SK-N-SH treated with all-trans-retinoic acid at 6 μM for 48 hours (cell line): ENCODE measurements at regions not wholly inside any gene's neighbourhood (a gene's known extent, or its start where the extent isn't known, plus 50 kb on each side); places are given as distances from the start of the nearest gene placed in this dataset.

ENCODE experiments used
- ATAC-seq: fragments of 200-7000 bp; cut with Tn5 transposase; 3 replicates; pipeline ENCODE4 v1.9.1; 2020; ENCODE audit warnings: mild to moderate bottlenecking, moderate library complexity
- ARNTL ChIP-seq: fragments of 450-650 bp; formaldehyde crosslinking; IDR thresholded peaks from 2 replicates; pipeline ENCODE4 v1.5.0; 2020; ENCODE audit warnings: low read depth, mild to moderate bottlenecking, moderate library complexity, borderline replicate concordance
- BACH2 ChIP-seq: fragments of 250-450 bp; sonication (Bioruptor Pico); IDR thresholded peaks from 2 replicates; pipeline ENCODE4 v1.9.0; 2021; ENCODE audit warnings: mild to moderate bottlenecking, borderline replicate concordance
- CREB5 ChIP-seq: fragments of 250-450 bp; sonication (Bioruptor Pico); IDR thresholded peaks from 2 replicates; pipeline ENCODE4 v1.5.1; 2020; ENCODE audit warnings: low read depth, mild to moderate bottlenecking, moderate library complexity
- CSDC2 ChIP-seq: fragments of 250-450 bp; sonication (Bioruptor Pico); IDR thresholded peaks from 2 replicates; pipeline ENCODE4 v1.5.0; 2020; ENCODE audit warnings: mild to moderate bottlenecking, moderate library complexity
- ESRRG ChIP-seq: fragments of 250-450 bp; sonication (Bioruptor Pico); IDR thresholded peaks from 2 replicates; pipeline ENCODE4 v1.6.1; 2021; ENCODE audit warnings: mild to moderate bottlenecking
- GLIS3 ChIP-seq: fragments of 250-450 bp; sonication (Bioruptor Pico); IDR thresholded peaks from 2 replicates; pipeline ENCODE4 v1.5.0; 2020; ENCODE audit warnings: mild to moderate bottlenecking, moderate library complexity
- ISL1 ChIP-seq: fragments of 250-450 bp; sonication (Bioruptor Pico); IDR thresholded peaks from 2 replicates; pipeline ENCODE4 v2.1.2; 2022; ENCODE audit warnings: mild to moderate bottlenecking, moderate library complexity
- OSR1 ChIP-seq: fragments of 250-450 bp; sonication (Bioruptor Pico); IDR thresholded peaks from 2 replicates; pipeline ENCODE4 v1.8.0; 2022; ENCODE audit warnings: moderate library complexity, mild to moderate bottlenecking, inconsistent platforms
- PATZ1 ChIP-seq: fragments of 250-450 bp; sonication (Bioruptor Pico); IDR thresholded peaks from 2 replicates; pipeline ENCODE4 v1.8.0; 2020; ENCODE audit warnings: mild to moderate bottlenecking, moderate library complexity, borderline replicate concordance
- POU6F1 ChIP-seq: fragments of 250-450 bp; sonication (Bioruptor Pico); IDR thresholded peaks from 2 replicates; pipeline ENCODE4 v1.8.0; 2021; ENCODE audit warnings: low read depth, mild to moderate bottlenecking, moderate library complexity, borderline replicate concordance
- PPARA ChIP-seq: fragments of 250-450 bp; sonication (Bioruptor Pico); IDR thresholded peaks from 2 replicates; pipeline ENCODE4 v1.5.0; 2020; ENCODE audit warnings: mild to moderate bottlenecking, borderline replicate concordance
- RARB ChIP-seq: fragments of 250-450 bp; sonication (Bioruptor Pico); IDR thresholded peaks from 2 replicates; pipeline ENCODE4 v1.8.0; 2021; ENCODE audit warnings: mild to moderate bottlenecking, moderate library complexity
- TCF4 ChIP-seq: fragments of 250-450 bp; sonication (Bioruptor Pico); IDR thresholded peaks from 2 replicates; pipeline ENCODE4 v1.8.0; 2021; ENCODE audit warnings: mild to moderate bottlenecking, moderate library complexity, borderline replicate concordance
- TOX ChIP-seq: fragments of 250-450 bp; sonication (Bioruptor Pico); IDR thresholded peaks from 2 replicates; pipeline ENCODE4 v1.8.0; 2021; ENCODE audit warnings: mild to moderate bottlenecking, moderate library complexity, borderline replicate concordance
- ZC3H10 ChIP-seq: fragments of 250-450 bp; sonication (Bioruptor Pico); IDR thresholded peaks from 2 replicates; pipeline ENCODE4 v1.5.1; 2021; ENCODE audit warnings: mild to moderate bottlenecking, moderate library complexity
- ZFP3 ChIP-seq: fragments of 250-450 bp; sonication (Bioruptor Pico); IDR thresholded peaks from 2 replicates; pipeline ENCODE4 v1.5.0; 2020; ENCODE audit warnings: mild to moderate bottlenecking, moderate library complexity
- ZFP30 ChIP-seq: fragments of 450-650 bp; formaldehyde crosslinking; IDR thresholded peaks from 2 replicates; pipeline ENCODE4 v1.5.0; 2022; ENCODE audit warnings: mild to moderate bottlenecking, moderate library complexity
- ZNF565 ChIP-seq: fragments of 450-650 bp; formaldehyde crosslinking; conservative IDR thresholded peaks from 2 replicates; pipeline ENCODE4 v1.5.0; 2020; ENCODE audit warnings: low read depth, mild to moderate bottlenecking, moderate library complexity
- ZNF70 ChIP-seq: fragments of 450-650 bp; formaldehyde crosslinking; IDR thresholded peaks from 2 replicates; pipeline ENCODE4 v1.5.0; 2020; ENCODE audit warnings: mild to moderate bottlenecking, moderate library complexity
- ZNF8 ChIP-seq: fragments of 450-650 bp; formaldehyde crosslinking; IDR thresholded peaks from 2 replicates; pipeline ENCODE4 v1.5.0; 2020; ENCODE audit warnings: mild to moderate bottlenecking, moderate library complexity
- TF ChIP-seq, protein P1 (sequence below): fragments of 250-450 bp; sonication (Bioruptor Pico); IDR thresholded peaks from 2 replicates; pipeline ENCODE4 v1.5.1; 2021; ENCODE audit warnings: mild to moderate bottlenecking, moderate library complexity

GRCh38 chr15:35880896-35881295 is 334.9 kb upstream of the DPH6 start (continued):
- TF ChIP-seq ZC3H10 (no peak), ZNF565 (CRISPR knock-in tag) (no peak), GLIS3 (CRISPR knock-in tag) (no peak), ZNF70 (no peak), PATZ1 (no peak), ISL1 (CRISPR knock-in tag) (no peak)
- TF ChIP-seq, protein P1, sequence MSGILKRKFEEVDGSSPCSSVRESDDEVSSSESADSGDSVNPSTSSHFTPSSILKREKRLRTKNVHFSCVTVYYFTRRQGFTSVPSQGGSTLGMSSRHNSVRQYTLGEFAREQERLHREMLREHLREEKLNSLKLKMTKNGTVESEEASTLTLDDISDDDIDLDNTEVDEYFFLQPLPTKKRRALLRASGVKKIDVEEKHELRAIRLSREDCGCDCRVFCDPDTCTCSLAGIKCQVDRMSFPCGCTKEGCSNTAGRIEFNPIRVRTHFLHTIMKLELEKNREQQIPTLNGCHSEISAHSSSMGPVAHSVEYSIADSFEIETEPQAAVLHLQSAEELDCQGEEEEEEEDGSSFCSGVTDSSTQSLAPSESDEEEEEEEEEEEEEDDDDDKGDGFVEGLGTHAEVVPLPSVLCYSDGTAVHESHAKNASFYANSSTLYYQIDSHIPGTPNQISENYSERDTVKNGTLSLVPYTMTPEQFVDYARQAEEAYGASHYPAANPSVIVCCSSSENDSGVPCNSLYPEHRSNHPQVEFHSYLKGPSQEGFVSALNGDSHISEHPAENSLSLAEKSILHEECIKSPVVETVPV (CRISPR knock-in tag), result no peak

DNA sequence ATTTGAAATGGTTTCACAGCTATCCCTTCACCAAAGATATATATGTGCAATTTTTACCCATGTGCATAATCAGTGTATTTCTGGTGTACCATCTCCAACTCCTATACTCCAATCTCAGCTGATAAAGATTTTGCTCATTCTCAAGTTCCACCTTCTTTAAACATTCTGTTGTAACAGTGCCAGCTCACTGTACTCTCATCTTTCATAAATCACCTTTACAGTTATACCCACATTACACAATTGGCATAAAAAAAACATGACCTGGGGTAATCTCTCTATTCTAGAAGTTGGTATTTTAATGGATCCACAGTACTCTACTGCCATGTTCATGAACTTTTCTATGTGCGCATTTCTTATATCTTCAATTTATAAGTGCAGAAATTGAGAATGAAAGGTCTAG is 339.9 kb upstream of the DPH6 start:
- no peak for ATAC-seq

DNA sequence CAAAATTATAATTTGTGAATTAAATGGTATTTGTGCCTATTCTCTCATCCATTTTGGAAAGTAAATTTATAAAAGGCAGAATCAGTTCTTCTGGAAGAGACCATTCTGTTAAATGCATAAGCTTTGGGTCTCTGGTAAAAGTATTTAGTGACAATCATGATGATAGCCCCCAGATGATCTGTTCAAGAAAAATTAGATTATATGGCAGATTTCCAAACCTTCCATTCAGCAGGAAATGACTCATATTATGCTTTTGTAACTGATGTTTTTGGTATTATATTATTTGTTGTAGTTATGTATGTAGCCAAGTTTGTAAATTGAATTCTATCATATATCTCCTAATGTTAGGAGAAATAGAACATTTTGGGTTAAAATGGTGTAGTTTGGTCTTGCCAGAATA is 340.8 kb upstream of the DPH6 start:
- TF ChIP-seq ESRRG, result no peak
- TF ChIP-seq PATZ1, result 0 out of 2 replicates have a peak, but pooled peaks have one; percentile 46
- TF ChIP-seq ISL1 (CRISPR knock-in tag), result peak; percentile 87
- peak; percentile 82 for TF ChIP-seq TCF4
- peak; percentile 62 for ATAC-seq

More for the DNA sequence above, 339.9 kb upstream of the DPH6 start:
- no peak for TF ChIP-seq GLIS3 (CRISPR knock-in tag)
- no peak for TF ChIP-seq ESRRG
- TF ChIP-seq ZFP30 (CRISPR knock-in tag), result no peak
- TF ChIP-seq ISL1 (CRISPR knock-in tag), result no peak
- no peak for TF ChIP-seq ZNF565 (CRISPR knock-in tag)
- no peak for TF ChIP-seq ARNTL (CRISPR knock-in tag)
- no peak for TF ChIP-seq PPARA (CRISPR knock-in tag)
- TF ChIP-seq RARB (CRISPR knock-in tag), result no peak
- no peak for TF ChIP-seq CREB5 (CRISPR knock-in tag)
- no peak for TF ChIP-seq ZC3H10
- no peak for TF ChIP-seq OSR1
- no peak for TF ChIP-seq ZFP3 (CRISPR knock-in tag)
- TF ChIP-seq TCF4, result no peak
- TF ChIP-seq, protein P1 (CRISPR knock-in tag), result no peak
- TF ChIP-seq BACH2, result no peak
- TF ChIP-seq, all 23 proteins: peak for 0

GRCh38 chr15:35888815-35889214 is 342.9 kb upstream of the DPH6 start:
- no peak for ATAC-seq
- TF ChIP-seq ZFP3 (CRISPR knock-in tag) (no peak), OSR1 (no peak), GLIS3 (CRISPR knock-in tag) (no peak), CSDC2 (CRISPR knock-in tag) (no peak), TOX (CRISPR knock-in tag) (no peak), BACH2 (no peak), ISL1 (CRISPR knock-in tag) (no peak), ARNTL (CRISPR knock-in tag) (no peak), ESRRG (no peak)

GRCh38 chr15:35907511-35907910 is 361.5 kb upstream of the DPH6 start:
- ATAC-seq, result no peak
- TF ChIP-seq ZC3H10, result no peak
- TF ChIP-seq GLIS3 (CRISPR knock-in tag), result no peak
- TF ChIP-seq PPARA (CRISPR knock-in tag), result no peak
- TF ChIP-seq ZNF565 (CRISPR knock-in tag), result no peak
- TF ChIP-seq, protein P1 (CRISPR knock-in tag), result no peak
- TF ChIP-seq POU6F1 (CRISPR knock-in tag), result no peak
- no peak for TF ChIP-seq ZNF8 (CRISPR knock-in tag)
- no peak for TF ChIP-seq TCF4
